GM12872 (cell line): ENCODE measurements at regions not wholly inside any gene's neighbourhood (a gene's known extent, or its start where the extent isn't known, plus 50 kb on each side); places are given as distances from the start of the nearest gene placed in this dataset.

Experiments used
- TF ChIP-seq, protein P1 (sequence below): IDR thresholded peaks from 3 replicates; pipeline ENCODE4 v1.5.1; 2011; ENCODE audit warnings: low read depth, mild to moderate bottlenecking, low read length, moderate library complexity; ENCODE audit not compliant: insufficient read depth

DNA sequence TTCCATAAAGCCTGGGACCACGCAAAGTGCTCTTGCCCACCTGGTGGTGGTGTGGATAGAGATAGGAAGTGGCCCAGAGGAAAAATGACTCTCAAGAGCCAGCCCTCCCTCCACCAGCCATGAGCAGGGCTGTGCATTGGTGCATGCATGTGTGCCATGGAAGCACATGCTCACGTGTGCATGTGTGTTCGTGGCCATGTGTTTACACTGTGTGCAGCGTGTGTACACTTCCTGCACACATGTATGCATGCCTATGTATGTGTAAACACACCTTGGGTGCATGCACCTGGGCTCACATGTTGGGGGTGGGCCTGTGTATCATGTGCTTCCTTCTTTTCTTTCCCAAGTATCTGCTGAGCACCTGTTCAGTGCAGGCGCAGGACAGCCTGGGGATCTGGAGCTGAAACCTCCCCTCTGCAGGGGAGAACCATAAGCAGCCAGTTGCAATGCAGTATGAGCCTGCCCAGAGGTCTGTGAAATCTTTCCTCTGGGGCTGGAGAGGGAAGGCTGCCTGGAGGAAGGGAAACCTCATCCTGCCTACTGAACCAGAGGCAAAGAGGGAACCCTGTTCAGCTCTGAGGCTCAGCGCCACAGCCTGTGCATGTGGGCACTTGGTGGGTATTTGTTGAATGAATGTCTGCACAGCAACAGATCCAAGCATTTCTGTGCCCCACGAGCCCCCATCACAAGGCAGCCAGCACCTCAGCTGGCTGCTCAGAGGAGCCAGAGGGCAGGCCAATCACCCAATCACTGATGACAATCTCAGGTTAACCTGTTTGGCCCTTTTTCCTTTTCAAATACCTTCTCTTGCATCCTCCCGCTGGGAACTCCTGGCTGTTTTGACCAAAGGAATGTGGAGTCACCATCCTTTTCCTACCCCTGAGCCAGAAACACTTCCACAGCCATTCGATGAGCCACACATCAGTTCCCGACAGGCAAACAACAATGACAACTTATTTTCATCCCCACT, 327.0 kb downstream of the NPHP4 start:
- TF ChIP-seq, protein P1, sequence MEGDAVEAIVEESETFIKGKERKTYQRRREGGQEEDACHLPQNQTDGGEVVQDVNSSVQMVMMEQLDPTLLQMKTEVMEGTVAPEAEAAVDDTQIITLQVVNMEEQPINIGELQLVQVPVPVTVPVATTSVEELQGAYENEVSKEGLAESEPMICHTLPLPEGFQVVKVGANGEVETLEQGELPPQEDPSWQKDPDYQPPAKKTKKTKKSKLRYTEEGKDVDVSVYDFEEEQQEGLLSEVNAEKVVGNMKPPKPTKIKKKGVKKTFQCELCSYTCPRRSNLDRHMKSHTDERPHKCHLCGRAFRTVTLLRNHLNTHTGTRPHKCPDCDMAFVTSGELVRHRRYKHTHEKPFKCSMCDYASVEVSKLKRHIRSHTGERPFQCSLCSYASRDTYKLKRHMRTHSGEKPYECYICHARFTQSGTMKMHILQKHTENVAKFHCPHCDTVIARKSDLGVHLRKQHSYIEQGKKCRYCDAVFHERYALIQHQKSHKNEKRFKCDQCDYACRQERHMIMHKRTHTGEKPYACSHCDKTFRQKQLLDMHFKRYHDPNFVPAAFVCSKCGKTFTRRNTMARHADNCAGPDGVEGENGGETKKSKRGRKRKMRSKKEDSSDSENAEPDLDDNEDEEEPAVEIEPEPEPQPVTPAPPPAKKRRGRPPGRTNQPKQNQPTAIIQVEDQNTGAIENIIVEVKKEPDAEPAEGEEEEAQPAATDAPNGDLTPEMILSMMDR = no peak

GRCh38 chr1:5664081-5664768, 328.0 kb downstream of the NPHP4 start:
- TF ChIP-seq, protein P1 = no peak

DNA sequence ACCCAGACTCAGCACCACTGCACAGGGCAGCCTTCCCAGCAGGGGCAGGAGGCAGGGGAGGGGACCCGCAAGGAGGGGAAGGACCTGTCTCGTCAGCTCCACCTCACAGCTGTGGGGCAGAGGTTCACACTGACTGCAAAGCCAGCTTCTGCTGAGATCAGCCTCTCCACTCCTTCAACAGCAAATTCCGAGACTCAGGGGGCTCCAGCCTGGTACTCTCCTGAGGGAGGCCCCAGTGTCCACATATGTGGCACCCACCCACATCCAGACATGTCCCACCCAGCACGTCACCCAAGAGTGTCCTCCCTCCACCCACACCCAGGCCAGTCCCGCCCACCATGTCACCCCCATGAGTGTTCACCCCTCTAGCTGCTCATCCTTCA, 329.5 kb downstream of the NPHP4 start:
- TF ChIP-seq, protein P1 = no peak

- TF ChIP-seq, protein P1 = no peak
Observed at GRCh38 chr1:5662086-5662743, 330.0 kb downstream of the NPHP4 start.

GRCh38 chr1:5661196-5662085, 330.8 kb downstream of the NPHP4 start:
- TF ChIP-seq, protein P1 = no peak

DNA sequence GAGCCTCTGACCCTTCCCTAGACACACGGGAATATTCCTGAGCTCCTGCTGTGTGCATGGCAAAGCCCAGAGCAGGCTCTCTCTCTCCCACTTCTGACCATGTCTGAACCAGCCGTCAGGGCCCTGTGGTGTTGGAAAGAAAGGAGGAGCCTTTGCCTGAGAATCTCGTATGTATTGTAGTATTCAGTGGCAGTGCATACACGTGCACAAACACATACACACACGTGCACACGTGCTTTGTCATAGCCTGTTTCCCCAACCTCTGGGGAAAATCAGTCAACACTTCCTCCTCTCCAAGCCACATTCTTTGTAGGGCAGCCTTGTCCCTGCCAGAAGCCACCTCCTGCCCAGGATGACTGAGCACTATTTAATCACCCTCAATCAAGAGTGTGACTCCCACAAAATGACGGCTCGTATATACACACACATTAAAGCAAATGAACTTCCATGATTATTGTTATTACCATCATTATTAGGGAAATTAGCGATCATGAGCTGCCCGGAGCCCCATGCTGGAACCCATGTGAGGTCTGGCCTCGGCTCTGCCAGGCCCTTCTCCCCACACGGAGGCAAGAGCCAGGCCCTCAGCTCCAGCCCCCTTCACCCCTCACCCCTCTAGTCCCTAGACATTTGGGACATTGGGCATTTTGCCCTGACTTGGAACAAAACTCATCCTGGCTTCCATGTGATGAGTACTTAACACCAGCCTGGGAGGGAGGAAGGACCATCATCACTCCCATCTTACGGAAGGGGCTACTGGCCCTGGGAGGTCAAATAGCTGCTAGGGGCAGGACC, 331.9 kb downstream of the NPHP4 start:
- TF ChIP-seq, protein P1 = no peak
